Hepatocyte (in vitro differentiated cells): ENCODE measurements at regions not wholly inside any gene's neighbourhood (a gene's known extent, or its start where the extent isn't known, plus 50 kb on each side); places are given as distances from the start of the nearest gene placed in this dataset.

Source experiments
- CTCF ChIP-seq: fragments of 200-600 bp; sonication (generic); IDR thresholded peaks from 2 replicates; pipeline ENCODE4 v1.5.1; 2016; ENCODE audit warnings: antibody characterized with exemption, mild to moderate bottlenecking; ENCODE audit not compliant: poor library complexity
- EZH2 ChIP-seq: fragments of 200-600 bp; sonication (generic); IDR thresholded peaks from 2 replicates; pipeline ENCODE4 v1.6.1; 2016; ENCODE audit warnings: antibody characterized with exemption, mild to moderate bottlenecking, borderline replicate concordance

- TF ChIP-seq CTCF (no peak), EZH2 (no peak)
Measured at GRCh38 chr5:3740546-3741373, 145.1 kb downstream of the IRX1 start.
